HG02973 (cell line): ENCODE measurements at regions not wholly inside any gene's neighbourhood (a gene's known extent, or its start where the extent isn't known, plus 50 kb on each side); places are given as distances from the start of the nearest gene placed in this dataset.
"Not testable (repeated sequence)": the region's sequence is repeated elsewhere in the genome, so short reads cannot be mapped to it uniquely, and the experiment has no call there.

Source experiments
- ATAC-seq: cut with Tn5 transposase; IDR thresholded peaks from one replicate; pipeline ENCODE4 v1.9.1; 2021; ENCODE audit warnings: moderate library complexity; ENCODE audit not compliant: unreplicated experiment

DNA sequence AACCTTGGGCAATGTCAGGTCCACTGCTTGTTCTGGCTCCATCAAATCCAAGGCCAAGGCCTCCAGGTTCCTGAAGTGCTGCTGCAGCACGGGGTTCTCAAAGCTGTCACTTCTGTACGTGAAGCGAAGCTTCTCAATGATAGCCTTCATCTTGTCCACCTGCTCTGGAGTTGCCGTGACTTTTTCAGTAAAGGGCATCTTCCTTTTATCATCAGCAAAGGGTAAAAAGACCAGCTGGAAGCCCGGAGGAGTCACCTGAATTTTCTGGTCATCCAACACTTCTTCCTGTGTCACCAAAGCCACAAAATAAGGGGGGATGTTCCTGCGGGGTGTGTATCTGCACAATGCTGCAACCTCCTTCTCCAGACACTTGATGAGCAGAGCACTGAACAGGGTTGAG lies 131.7 kb upstream of the MAMLD1 start:
- not testable (repeated sequence) for ATAC-seq

DNA sequence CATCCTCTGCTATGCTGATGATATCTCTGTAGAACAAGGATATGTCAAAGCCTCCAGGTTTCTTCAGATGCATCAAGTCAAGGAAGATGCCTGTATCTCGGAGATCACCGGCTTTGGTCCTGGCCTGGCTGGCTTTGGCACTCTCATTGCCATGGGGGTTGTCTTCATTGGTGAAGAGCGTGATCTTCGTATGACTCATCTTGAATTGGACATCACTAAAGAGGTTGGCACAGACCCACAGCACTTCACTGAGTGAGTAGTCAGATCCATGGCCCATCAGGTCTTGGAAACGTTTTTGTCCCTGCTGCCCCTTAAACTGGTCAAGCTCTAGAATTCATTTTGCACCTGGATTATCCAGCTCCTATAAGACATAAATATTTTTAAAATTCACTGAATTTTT lies 130.9 kb upstream of the MAMLD1 start:
- not testable (repeated sequence) for ATAC-seq

DNA sequence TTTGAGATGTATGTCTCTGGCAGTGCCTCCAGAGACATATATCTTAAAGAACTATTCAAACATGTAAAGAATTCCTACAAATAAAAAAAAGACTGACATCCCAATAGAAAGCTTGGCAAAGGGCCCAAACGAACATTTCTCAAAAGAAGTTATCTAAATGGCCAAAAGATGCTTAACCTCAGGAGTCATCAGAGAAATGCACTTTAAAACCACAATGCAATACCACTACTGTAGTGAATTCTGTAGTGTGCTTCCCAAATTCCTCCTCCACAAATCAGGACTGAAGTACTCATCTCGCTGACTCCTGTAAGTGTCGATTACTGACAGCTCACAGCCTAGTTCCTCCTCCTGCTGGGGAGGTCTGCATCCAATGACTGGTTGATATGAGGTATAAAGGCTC lies 129.0 kb upstream of the MAMLD1 start:
- no peak for ATAC-seq

GRCh38 chrX:150236327-150236726 lies 126.8 kb upstream of the MAMLD1 start:
- no peak for ATAC-seq

DNA sequence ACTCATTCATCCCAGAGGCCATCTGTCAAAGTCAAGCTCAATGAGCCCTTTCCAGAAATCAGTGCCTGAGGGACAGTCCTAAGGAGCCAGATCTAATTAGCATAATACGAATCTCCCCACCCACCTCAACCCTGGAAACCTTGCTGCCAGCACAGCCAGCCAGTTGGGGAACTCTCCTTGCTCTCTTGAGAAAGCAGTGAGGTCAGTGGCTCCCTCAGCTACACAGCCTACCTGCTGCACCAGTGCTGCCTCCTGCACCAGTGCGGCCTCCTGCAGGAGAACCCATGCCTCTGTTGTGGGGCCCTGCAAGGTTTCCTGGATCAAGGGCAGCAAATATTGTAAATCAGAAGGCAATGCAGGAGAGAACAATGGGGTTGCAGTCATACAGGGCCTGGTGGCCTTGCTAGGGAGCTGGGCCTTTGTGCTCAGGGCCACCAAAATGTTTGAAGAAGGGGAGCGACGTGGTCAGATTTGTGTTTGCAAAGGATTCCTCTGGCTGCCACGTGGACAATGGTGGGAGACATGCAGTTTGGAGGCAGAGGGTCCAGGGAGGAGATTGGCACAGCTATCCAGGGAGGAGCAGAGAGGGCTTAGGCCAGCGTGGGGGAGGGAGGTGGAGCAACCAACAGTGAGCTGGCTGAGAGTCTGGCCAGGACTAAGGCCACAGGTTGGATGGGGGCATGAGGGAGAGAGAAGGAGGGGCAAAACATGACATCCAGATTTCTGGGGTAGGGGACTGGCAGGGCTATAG lies 124.3 kb upstream of the MAMLD1 start:
- ATAC-seq: no peak

DNA sequence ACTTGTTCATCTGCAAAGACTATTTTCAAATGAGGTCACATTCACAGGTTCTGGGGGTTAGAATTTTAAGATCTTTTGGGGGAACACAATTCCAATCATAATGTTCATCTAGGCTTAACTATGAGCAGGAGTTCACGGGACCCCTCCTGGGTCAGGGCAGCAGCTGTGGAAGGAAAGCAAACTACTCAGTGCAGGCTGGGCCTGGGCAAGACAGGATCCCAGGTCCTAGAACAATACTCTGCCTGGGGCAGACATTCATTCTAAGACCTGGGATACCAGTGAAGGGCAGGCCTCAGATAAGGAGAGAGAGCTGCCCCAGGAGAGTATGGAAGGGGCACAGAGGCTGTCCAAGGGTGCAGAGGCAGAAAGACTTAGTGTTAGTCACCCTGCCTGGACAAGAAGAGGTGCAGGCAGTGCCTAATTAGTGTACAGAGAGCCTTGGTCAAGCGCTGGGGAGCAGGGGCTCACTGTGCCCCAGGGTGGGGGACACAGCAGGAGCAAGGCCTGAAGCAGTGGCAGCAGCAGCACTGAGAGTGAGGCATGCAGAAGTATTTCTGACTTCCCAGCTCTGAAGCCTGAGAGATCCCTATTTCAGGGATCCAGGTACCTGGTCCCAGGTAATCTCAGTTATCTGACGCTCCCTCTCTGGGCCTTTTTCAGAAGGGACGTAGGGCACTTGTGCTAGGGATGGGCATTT lies 123.0 kb upstream of the MAMLD1 start:
- no peak for ATAC-seq

DNA sequence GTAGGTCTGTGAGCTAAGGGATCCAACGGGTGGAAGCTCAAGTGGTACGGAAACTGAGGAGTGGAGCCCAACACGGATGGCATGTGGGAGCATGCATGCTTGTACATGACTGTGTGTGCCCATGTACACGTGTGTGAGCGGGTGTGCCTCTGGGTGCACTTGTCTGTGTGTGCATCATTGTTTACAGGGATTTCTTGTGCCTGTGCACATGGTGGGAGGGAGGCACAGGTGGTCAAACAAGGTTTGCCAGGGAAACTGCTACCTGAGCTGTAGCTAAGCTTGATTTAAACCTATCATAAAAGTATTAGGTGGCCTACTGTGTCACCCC lies 122.5 kb upstream of the MAMLD1 start:
- no peak for ATAC-seq

DNA sequence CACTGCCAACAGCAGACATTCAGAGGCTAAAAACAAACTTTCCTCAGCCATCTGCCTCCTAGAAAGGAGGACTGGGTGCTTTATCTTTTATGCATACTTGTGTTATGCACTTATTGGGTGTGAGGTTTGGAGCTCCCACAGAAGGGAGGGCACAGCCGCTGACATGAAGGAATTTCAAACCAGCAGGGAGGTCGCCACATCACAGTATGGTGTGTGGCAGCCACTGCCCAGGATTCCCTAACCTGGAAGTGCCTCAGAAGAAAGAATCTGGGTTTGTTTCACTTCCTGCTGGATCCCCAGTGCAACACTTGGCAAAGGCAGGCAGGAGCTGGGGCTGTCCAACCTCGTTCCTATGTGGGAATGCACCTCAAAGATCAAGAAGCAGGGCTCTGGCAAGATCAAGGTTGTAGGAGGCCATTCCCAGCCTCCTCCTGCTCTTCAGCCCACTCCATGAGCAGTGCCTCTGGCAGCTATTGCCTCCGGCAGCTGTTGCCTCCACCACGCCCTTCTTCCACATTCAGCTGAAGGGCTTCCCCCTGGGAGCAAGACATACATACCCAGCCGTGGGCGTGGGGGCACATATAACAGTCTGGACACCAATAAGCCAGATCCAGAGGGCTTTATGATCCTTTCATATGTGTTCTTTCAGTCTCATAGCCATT lies 109.0 kb upstream of the MAMLD1 start:
- no peak for ATAC-seq

DNA sequence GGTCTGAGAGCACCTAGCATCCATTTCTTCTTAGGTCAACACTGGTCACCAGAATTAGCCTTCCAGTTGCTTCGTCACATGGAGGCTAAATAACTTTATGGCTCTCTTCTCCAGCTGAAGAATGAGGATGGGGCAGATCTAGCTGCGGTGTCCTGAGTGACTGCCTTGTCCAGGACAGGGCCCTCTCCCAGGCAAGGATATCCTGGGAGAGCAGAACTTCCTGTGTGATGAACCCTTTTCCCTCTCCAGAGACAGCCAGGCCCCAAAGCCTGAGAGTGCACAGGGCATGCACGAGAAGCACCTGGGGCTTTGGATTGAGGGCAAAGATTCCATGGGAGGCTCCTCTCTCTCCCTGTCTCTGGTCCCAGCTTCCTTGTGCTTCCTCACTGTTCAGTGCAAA lies 108.2 kb upstream of the MAMLD1 start:
- ATAC-seq: no peak

DNA sequence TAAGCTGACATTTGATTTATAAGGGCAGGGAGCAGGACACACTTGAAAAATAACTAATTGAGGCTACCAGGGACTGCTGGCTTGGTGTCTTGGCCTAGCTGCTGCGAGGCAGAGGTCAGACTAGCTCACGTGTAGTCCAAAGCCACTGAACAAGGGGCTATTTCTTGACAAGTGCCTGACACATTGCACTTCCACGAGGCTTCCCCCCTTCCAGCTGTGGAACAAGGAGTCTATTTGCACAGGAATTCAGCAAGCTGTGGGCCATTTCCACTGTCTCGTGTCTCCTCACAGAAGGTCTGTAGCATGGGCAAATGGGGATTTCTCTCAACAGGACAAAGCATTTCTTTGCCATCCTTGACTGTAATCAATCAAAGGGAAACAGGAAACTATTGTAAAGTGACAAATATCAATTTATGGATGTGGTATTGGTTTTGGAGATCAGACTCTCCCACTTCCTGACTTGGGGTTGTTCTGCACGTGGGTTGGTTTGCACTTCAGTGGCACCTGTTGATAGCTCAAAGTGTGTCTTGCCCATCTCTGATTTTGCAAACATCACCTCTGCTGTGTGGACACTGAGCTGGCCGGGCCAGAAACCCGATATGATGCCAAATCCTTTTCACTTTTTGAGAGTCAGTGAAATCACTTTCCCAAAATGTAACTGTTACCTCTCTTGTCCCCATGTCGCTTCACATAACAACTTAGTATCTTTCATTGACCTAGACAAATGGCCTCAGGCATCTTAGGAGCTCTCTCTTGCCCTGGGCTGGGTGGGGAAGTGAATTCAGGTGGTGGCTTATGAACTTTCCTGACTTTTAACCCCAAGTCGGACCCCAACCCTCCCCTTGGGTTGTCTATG lies 107.4 kb upstream of the MAMLD1 start:
- no peak for ATAC-seq

DNA sequence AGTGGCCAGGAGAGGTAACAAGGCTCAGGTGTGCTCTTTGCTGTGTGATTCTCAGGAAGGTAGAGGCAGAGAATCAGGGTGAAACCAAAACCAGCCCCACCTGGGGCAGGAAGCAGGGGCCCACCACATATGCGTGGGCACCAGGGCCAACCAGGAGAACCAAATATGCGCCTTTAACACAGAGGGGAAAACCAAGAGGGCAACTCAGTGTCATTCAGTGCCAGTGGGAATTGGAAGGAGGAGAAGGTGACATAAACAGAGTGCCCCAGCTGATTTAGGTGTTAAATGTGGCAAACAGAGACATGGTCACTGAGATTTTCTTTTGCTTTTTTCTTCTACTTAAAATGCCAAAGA lies 106.8 kb upstream of the MAMLD1 start:
- ATAC-seq: no peak

- no peak for ATAC-seq
These were observed 105.6 kb upstream of the MAMLD1 start for GRCh38 chrX:150257353-150258175.

GRCh38 chrX:150258176-150258425 lies 105.0 kb upstream of the MAMLD1 start:
- no peak for ATAC-seq

DNA sequence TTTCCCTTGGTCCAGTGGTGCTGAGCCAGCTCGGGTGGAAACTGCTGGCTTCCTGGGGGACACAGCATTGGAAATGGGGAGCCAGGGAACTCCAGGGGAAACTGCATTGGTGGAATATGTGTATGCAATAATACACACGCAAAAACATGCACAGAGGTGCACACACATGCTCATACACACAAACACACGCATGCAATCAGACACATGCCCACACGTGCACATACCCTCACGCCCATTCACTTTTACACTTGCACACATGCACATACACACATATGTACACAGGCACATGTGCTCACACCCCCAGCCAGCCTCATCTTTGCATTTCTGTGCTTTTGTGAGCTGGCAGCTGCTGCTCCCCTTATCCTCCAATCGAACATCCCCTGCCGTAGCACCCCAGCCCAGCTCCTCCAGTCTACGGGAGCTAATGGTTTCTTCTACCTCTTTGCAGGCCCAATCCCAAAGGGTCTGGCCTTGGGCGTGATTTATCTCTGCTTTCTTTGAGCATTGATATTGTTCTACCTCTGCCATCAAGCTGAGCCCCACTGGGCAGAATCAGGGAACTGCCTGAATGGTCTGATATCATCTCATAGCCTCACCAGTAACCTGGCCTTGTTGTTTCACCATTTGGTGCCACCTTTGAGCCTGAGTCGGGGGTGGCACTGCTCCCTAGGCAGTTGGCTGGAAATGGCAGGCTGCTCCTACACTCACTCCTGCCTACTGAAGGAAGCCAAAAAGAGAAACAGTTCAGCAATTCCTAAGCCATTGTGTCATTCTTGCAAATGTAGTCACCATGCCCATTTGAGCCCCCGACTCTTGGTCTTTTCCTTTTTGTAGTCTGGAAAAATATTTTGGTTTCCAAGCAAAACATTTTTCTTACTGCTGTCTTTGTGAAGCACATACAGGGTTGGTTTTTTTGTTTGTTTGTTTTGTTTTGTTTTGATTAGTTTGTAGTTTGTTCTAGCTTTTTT lies 104.4 kb upstream of the MAMLD1 start:
- no peak for ATAC-seq

DNA sequence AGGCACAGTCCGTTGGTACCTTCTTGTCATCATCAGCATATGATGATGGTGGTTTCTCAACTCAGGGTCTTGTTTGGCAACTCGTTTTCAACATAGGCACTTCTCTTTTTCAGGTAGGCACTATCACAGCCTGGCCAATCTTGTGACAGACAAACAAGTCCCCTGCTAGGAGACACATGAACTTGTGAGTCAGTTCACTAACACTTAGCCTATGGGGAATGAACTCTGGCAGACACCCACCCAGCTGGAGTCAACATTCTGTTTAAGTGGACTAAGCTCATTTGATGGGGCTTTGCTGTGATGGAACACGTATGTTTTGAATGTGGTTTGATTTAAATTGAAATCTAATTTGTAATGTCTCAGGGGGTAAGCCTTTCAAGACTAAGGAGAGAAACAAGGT lies 100.7 kb upstream of the MAMLD1 start:
- ATAC-seq: no peak

DNA sequence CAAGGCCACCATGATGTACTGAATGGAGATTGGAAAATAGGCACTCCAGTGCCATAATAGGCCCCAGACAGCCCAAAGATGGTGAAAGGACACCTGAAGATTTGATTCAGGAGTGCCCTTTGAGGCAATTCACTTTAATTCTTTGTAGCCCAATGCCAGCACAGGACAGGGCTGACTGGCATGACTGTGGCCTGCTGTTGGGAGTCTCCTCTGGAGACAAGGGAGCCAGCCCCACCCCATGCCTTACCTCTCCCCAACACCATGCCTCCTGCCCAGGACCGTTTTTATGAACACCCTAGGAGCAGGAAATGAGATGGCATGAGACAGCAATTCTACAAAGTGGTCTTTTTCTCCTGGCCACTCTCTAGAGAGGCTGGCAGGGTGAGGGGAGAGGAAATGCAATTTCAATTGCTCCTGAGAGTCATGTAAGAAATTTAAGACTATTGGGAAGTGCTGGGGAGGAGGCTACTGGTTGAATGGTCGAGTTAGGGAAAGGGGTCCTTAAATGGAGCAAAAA lies 94.2 kb upstream of the MAMLD1 start:
- ATAC-seq: no peak

GRCh38 chrX:150269605-150270254 lies 93.4 kb upstream of the MAMLD1 start:
- no peak for ATAC-seq

- no peak for ATAC-seq
These were observed 92.5 kb upstream of the MAMLD1 start for GRCh38 chrX:150270622-150271021.
